ENCODE measurements at regions not wholly inside any gene's neighbourhood (a gene's known extent, or its start where the extent isn't known, plus 50 kb on each side); places are given as distances from the start of the nearest gene placed in this dataset.
"Not testable (repeated sequence)": the region's sequence is repeated elsewhere in the genome, so short reads cannot be mapped to it uniquely, and the experiment has no call there.

- no peak for DNase-seq (ENCODE audit: low spot score)
- in situ Hi-C loops (cut with MboI; ENCODE audit: low sequenced_read_pairs, unreplicated experiment): no loop called here
- no peak for TF ChIP-seq CTCF (IDR thresholded peaks at IDR 0.05; ENCODE audit: borderline replicate concordance, control extremely low read depth, extremely low read depth, insufficient read depth, missing control alignments)
These were observed 125.0 kb downstream of the URI1 start for GRCh38 chr19:30066781-30067759.

- DNase-seq (ENCODE audit: low spot score); in situ Hi-C loops (cut with MboI; ENCODE audit: low sequenced_read_pairs, unreplicated experiment): not testable (repeated sequence)
These were observed 126.0 kb downstream of the URI1 start for GRCh38 chr19:30067956-30068506.

GRCh38 chr19:30068528-30069395, 126.7 kb downstream of the URI1 start:
- DNase-seq (ENCODE audit: low spot score): no peak
- in situ Hi-C loops (cut with MboI; ENCODE audit: low sequenced_read_pairs, unreplicated experiment): no loop called here
- no peak for TF ChIP-seq CTCF (IDR thresholded peaks at IDR 0.05; ENCODE audit: borderline replicate concordance, control extremely low read depth, extremely low read depth, insufficient read depth, missing control alignments)

- no peak for DNase-seq (ENCODE audit: low spot score)
- no peak for TF ChIP-seq CTCF (IDR thresholded peaks at IDR 0.05; ENCODE audit: borderline replicate concordance, control extremely low read depth, extremely low read depth, insufficient read depth, missing control alignments)
- in situ Hi-C loops (cut with MboI; ENCODE audit: low sequenced_read_pairs, unreplicated experiment): no loop called here
These were observed 127.6 kb downstream of the URI1 start for GRCh38 chr19:30069535-30070197.

GRCh38 chr19:30070198-30070967, 128.3 kb downstream of the URI1 start:
- in situ Hi-C loops (cut with MboI; ENCODE audit: low sequenced_read_pairs, unreplicated experiment): no loop called here
- DNase-seq (ENCODE audit: low spot score): no peak
- TF ChIP-seq CTCF (IDR thresholded peaks at IDR 0.05; ENCODE audit: borderline replicate concordance, control extremely low read depth, extremely low read depth, insufficient read depth, missing control alignments): no peak

GRCh38 chr19:30070968-30071632, 129.1 kb downstream of the URI1 start:
- no peak for DNase-seq (ENCODE audit: low spot score)
- in situ Hi-C loops (cut with MboI; ENCODE audit: low sequenced_read_pairs, unreplicated experiment): no loop called here

More at GRCh38 chr19:30070968-30071632, 129.1 kb downstream of the URI1 start:
- TF ChIP-seq CTCF (IDR thresholded peaks at IDR 0.05; ENCODE audit: borderline replicate concordance, control extremely low read depth, extremely low read depth, insufficient read depth, missing control alignments): no peak
